ENCODE measurements at regions not wholly inside any gene's neighbourhood (a gene's known extent, or its start where the extent isn't known, plus 50 kb on each side); places are given as distances from the start of the nearest gene placed in this dataset.
A peak's percentile ranks its signal among the peaks of the same experiment; 100 is the strongest.

DNA sequence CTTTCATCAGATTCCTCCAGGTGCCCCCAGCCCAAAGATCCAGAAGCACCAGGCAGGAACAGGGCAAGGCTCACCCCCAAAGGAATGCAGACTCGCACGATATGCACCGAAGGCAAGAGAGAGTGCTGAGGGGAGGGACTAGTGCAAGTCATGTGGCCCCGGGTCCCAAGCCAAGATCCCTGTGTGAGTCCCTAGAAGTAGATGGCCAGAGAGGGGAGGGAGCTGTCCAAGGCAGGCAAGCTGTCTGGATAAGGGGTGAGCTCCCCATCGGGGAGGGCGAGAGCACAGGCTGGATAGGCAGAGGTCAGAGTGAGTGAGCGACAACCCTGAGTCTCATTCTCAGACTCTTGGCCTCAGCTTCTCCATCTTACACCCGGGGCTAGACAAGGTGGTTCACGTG is 171.5 kb upstream of the LINGO1 start:
- H3K27ac ChIP-seq (ENCODE audit: low read length) = no peak overlapping the region
- Mint-ChIP-seq H3K36me3 (no peaks in the 10 kb centered on the region), H3K27ac (no peak overlapping the region), H3K4me3 (no peak overlapping the region), H3K4me1 (no peaks in the 10 kb centered on the region), H3K27me3 (peaks cover 0 to 3% of the 10 kb centered on the region in 2 donors), H3K9me3 (no peaks in the 10 kb centered on the region)
- peaks cover 0 to 23% of the 10 kb centered on the region in 2 experiments for H3K27me3 ChIP-seq (replicated peaks in 1 of 2; ENCODE audit: control insufficient read depth in 2 of 2, extremely low read depth in 1 of 2, insufficient read depth in 2 of 2, low read length in 1 of 2)
- no peaks in the 10 kb centered on the region for H3K9me3 ChIP-seq
- ChIA-PET CTCF (no interaction called here), POLR2A (no interaction called here)
- no peaks in the 10 kb centered on the region for H3K36me3 ChIP-seq (ENCODE audit: control insufficient read depth in 2 of 2, extremely low read depth in 1 of 2, insufficient read depth in 1 of 2, low read length in 1 of 2)
- ATAC-seq (replicated peaks in 1 of 4) (no peak), DNase-seq (no peak)
- no peak overlapping the region for H3K4me3 ChIP-seq (ENCODE audit: control insufficient read depth in 1 of 2, extremely low read depth in 1 of 2, low read length in 1 of 2)
- H3K4me1 ChIP-seq (ENCODE audit: control insufficient read depth in 1 of 2, extremely low read depth in 1 of 2, insufficient read depth in 2 of 2, low read length in 2 of 2) = no peaks in the 10 kb centered on the region
- 83% methylated on average over 6 of the region's 9 CpGs for WGBS (ENCODE audit: insufficient coverage)

DNA sequence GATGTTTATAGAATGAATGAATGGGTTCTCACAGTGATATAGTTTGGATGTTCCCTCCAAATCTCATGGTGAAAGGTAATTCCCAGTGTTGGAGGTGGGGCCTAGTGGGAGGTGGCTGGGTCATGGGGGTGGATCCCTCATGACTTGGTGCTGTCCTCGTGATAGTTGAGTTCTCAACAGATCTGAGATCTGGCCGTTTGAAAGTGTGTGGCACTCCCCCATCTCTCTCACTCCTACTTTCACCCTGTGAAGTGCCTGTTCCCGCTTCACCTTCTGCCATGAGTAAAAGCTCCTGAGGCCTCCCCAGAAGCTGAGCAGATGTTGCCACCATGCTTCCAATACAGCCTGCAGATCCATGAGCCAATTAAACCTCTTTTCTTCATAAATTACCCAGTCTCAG is 170.8 kb upstream of the LINGO1 start:
- Histone ChIP-seq H3K36me3 (ENCODE audit: control insufficient read depth in 2 of 2, extremely low read depth in 1 of 2, insufficient read depth in 1 of 2, low read length in 1 of 2) (no peaks in the 10 kb centered on the region), H3K9me3 (no peaks in the 10 kb centered on the region), H3K4me3 (ENCODE audit: control insufficient read depth in 1 of 2, extremely low read depth in 1 of 2, low read length in 1 of 2) (no peak overlapping the region), H3K4me1 (ENCODE audit: control insufficient read depth in 1 of 2, extremely low read depth in 1 of 2, insufficient read depth in 2 of 2, low read length in 2 of 2) (no peaks in the 10 kb centered on the region), H3K27me3 (replicated peaks in 1 of 2; ENCODE audit: control insufficient read depth in 2 of 2, extremely low read depth in 1 of 2, insufficient read depth in 2 of 2, low read length in 1 of 2) (peaks cover 0 to 30% of the 10 kb centered on the region in 2 experiments), H3K27ac (ENCODE audit: low read length) (no peak overlapping the region)
- no peak overlapping the region for H3K4me3 Mint-ChIP-seq
- H3K27me3 Mint-ChIP-seq = peaks cover 0 to 3% of the 10 kb centered on the region in 2 donors
- no peak overlapping the region for H3K27ac Mint-ChIP-seq
- H3K4me1 Mint-ChIP-seq = no peaks in the 10 kb centered on the region
- ChIA-PET CTCF (no interaction called here), POLR2A (no interaction called here)
- no peaks in the 10 kb centered on the region for H3K36me3 Mint-ChIP-seq
- 67% methylated on average over 2 of the region's 3 CpGs for WGBS (ENCODE audit: insufficient coverage)
- DNase-seq (no peak), ATAC-seq (replicated peaks in 1 of 4) (no peak)
- H3K9me3 Mint-ChIP-seq = no peaks in the 10 kb centered on the region

DNA sequence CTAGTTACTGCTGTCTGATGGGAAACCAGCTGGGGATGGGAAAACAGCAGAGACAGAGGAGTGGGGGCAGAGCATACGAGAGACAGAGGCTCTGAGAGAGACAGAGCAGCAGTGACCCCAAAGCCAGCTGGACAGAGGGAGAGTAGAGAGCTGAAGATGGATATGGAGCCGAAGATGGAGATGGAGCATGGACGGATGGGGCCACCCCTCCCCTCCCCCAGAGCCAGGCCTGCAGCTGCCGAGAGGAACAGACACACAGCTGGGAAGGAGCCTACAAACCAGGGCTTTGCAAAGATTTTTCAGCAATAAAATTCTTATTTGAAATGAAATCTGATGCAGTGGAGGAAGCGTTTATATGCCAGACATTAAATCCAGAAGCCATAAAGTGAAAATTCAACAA is 167.6 kb upstream of the LINGO1 start:
- peaks cover 4 to 6% (median 5%) of the 10 kb centered on the region in 3 donors for H3K4me1 Mint-ChIP-seq
- ChIA-PET POLR2A (no interaction called here), CTCF (no interaction called here)
- peaks cover 5 to 20% of the 10 kb centered on the region in 2 donors for H3K27me3 Mint-ChIP-seq
- no peaks in the 10 kb centered on the region for H3K36me3 ChIP-seq (ENCODE audit: control insufficient read depth in 2 of 2, extremely low read depth in 1 of 2, insufficient read depth in 1 of 2, low read length in 1 of 2)
- H3K4me3 ChIP-seq (ENCODE audit: control insufficient read depth in 1 of 2, extremely low read depth in 1 of 2, low read length in 1 of 2) = no peak overlapping the region
- ATAC-seq (replicated peaks in 1 of 4) (no peak), DNase-seq (no peak)
- no peak overlapping the region for H3K27ac Mint-ChIP-seq
- no peak overlapping the region for H3K27ac ChIP-seq (ENCODE audit: low read length)
- H3K9me3 ChIP-seq = no peaks in the 10 kb centered on the region
- no peaks in the 10 kb centered on the region for H3K9me3 Mint-ChIP-seq
- H3K27me3 ChIP-seq (replicated peaks in 1 of 2; ENCODE audit: control insufficient read depth in 2 of 2, extremely low read depth in 1 of 2, insufficient read depth in 2 of 2, low read length in 1 of 2) = peaks cover 0 to 25% of the 10 kb centered on the region in 2 experiments
- H3K36me3 Mint-ChIP-seq = no peaks in the 10 kb centered on the region
- no peak overlapping the region for H3K4me3 Mint-ChIP-seq
- no CpG with 5 or more reads among the region's 5 CpGs for WGBS (ENCODE audit: insufficient coverage)
- H3K4me1 ChIP-seq (ENCODE audit: control insufficient read depth in 1 of 2, extremely low read depth in 1 of 2, insufficient read depth in 2 of 2, low read length in 2 of 2) = no peaks in the 10 kb centered on the region

DNA sequence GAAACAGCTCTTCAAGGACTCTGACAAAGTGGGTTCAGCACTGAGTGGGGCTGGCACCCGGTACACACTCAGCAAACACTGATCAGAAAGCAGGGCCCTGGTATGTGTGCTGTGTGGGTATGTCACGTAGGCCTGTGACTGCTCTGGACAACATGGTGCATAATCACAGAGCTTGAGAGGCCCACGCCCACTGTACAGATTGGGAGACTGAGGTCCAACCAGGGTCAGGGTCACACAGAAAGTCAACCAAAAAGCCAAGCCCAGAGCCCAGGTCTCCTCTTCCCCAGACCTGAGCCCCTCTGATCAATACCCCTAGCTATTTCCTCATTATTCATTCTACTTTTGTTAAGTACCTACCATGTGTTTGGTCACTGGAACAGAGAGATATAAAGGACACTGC is 166.1 kb upstream of the LINGO1 start:
- H3K9me3 ChIP-seq = no peaks in the 10 kb centered on the region
- WGBS (ENCODE audit: insufficient coverage) = 83% methylated on average over 1 of the region's 3 CpGs
- H3K9me3 Mint-ChIP-seq = no peaks in the 10 kb centered on the region
- ChIA-PET CTCF (no interaction called here), POLR2A (no interaction called here)
- H3K27ac ChIP-seq (ENCODE audit: low read length) = no peak overlapping the region
- H3K36me3 ChIP-seq (ENCODE audit: control insufficient read depth in 2 of 2, extremely low read depth in 1 of 2, insufficient read depth in 1 of 2, low read length in 1 of 2) = no peaks in the 10 kb centered on the region
- H3K4me1 ChIP-seq (ENCODE audit: control insufficient read depth in 1 of 2, extremely low read depth in 1 of 2, insufficient read depth in 2 of 2, low read length in 2 of 2) = no peaks in the 10 kb centered on the region
- no peak overlapping the region for H3K27ac Mint-ChIP-seq
- H3K36me3 Mint-ChIP-seq = no peaks in the 10 kb centered on the region
- peaks cover 4 to 6% (median 5%) of the 10 kb centered on the region in 3 donors for H3K4me1 Mint-ChIP-seq
- DNase-seq (no peak), ATAC-seq (replicated peaks in 1 of 4) (no peak)
- no peak overlapping the region for H3K4me3 ChIP-seq (ENCODE audit: control insufficient read depth in 1 of 2, extremely low read depth in 1 of 2, low read length in 1 of 2)
- H3K27me3 ChIP-seq (replicated peaks in 1 of 2; ENCODE audit: control insufficient read depth in 2 of 2, extremely low read depth in 1 of 2, insufficient read depth in 2 of 2, low read length in 1 of 2) = peaks cover 0 to 22% of the 10 kb centered on the region in 2 experiments
- H3K4me3 Mint-ChIP-seq = no peak overlapping the region
- peaks cover 5 to 22% of the 10 kb centered on the region in 2 donors for H3K27me3 Mint-ChIP-seq

DNA sequence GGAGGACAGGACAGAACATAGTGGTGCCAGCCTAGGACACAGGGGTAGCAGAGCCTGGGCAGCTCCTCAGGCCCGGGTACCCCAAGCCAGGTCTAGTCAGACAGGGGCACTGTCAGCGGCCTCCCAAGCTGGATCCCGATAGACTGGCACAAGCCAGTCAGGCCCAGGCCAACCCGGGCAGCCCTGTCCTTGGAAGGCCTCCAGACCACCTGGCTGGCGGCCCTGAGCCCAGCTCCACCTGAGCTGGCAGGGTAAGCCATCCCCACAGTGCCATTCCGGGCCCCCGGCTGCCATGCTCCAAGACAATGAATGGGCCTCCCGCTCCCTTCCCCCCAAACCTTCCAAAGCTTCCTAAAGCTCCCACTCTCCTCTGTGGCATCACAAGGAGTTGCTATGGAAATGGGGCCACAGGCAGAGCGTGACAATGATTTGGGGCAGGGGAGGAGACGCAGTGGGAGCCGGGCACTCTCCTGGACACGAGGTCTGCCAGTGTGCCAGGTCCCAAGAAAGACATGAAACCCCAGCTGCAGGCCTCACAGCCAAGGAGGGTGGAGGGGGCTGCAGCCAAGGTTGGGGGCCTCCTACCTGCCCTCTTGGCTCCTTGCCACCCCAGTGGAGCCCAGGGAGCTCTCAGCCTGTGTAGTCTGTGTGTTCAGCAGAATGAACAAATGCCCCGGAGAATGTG is 165.6 kb upstream of the LINGO1 start:
- CTCF ChIA-PET = no interaction called here
- Histone ChIP-seq H3K27me3 (replicated peaks in 1 of 2; ENCODE audit: control insufficient read depth in 2 of 2, extremely low read depth in 1 of 2, insufficient read depth in 2 of 2, low read length in 1 of 2) (peaks cover 0 to 24% of the 10 kb centered on the region in 2 experiments), H3K9me3 (no peaks in the 10 kb centered on the region), H3K4me3 (ENCODE audit: control insufficient read depth in 1 of 2, extremely low read depth in 1 of 2, low read length in 1 of 2) (no peak overlapping the region), H3K27ac (ENCODE audit: low read length) (no peak overlapping the region), H3K36me3 (ENCODE audit: control insufficient read depth in 2 of 2, extremely low read depth in 1 of 2, insufficient read depth in 1 of 2, low read length in 1 of 2) (no peaks in the 10 kb centered on the region), H3K4me1 (ENCODE audit: control insufficient read depth in 1 of 2, extremely low read depth in 1 of 2, insufficient read depth in 2 of 2, low read length in 2 of 2) (no peaks in the 10 kb centered on the region)
- DNase-seq = no peak
- H3K36me3 Mint-ChIP-seq = no peaks in the 10 kb centered on the region
- H3K4me3 Mint-ChIP-seq = no peak overlapping the region
- H3K27ac Mint-ChIP-seq = no peak overlapping the region
- no peaks in the 10 kb centered on the region for H3K9me3 Mint-ChIP-seq
- WGBS (ENCODE audit: insufficient coverage) = 72% methylated on average over 9 of the region's 13 CpGs
- H3K27me3 Mint-ChIP-seq = peaks cover 5 to 22% of the 10 kb centered on the region in 2 donors
- POLR2A ChIA-PET = no interaction called here
- peaks cover 4 to 6% (median 5%) of the 10 kb centered on the region in 3 donors for H3K4me1 Mint-ChIP-seq
- ATAC-seq (replicated peaks in 1 of 4) = no peak

DNA sequence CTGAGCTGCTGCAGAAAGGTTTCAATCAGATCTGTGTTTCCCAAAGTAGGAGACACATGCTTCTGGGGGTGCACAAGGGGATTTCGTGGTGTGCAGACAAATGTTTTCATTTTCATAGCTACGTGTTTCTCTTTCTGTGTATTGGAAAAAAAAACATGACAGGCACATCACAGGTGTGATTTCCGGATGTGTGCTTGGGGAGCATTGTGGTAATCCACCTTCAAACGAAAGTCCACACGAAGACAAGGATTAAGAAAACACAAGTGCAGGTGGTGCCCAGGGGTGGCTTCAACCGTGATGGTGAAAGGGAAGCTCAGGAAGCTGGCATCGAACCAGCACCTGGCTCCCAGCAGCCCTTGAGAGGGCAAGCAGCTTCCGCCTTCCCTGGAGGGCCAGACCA is 164.6 kb upstream of the LINGO1 start:
- Histone ChIP-seq H3K36me3 (ENCODE audit: control insufficient read depth in 2 of 2, extremely low read depth in 1 of 2, insufficient read depth in 1 of 2, low read length in 1 of 2) (no peaks in the 10 kb centered on the region), H3K4me1 (ENCODE audit: control insufficient read depth in 1 of 2, extremely low read depth in 1 of 2, insufficient read depth in 2 of 2, low read length in 2 of 2) (no peaks in the 10 kb centered on the region), H3K4me3 (ENCODE audit: control insufficient read depth in 1 of 2, extremely low read depth in 1 of 2, low read length in 1 of 2) (no peak overlapping the region), H3K9me3 (no peaks in the 10 kb centered on the region), H3K27me3 (replicated peaks in 1 of 2; ENCODE audit: control insufficient read depth in 2 of 2, extremely low read depth in 1 of 2, insufficient read depth in 2 of 2, low read length in 1 of 2) (peaks cover 0 to 28% of the 10 kb centered on the region in 2 experiments), H3K27ac (ENCODE audit: low read length) (no peak overlapping the region)
- ATAC-seq (replicated peaks in 1 of 4) = no peak
- ChIA-PET POLR2A (no interaction called here), CTCF (no interaction called here)
- H3K4me1 Mint-ChIP-seq = peaks cover 4 to 6% (median 5%) of the 10 kb centered on the region in 3 donors
- DNase-seq = no peak
- no peak overlapping the region for H3K4me3 Mint-ChIP-seq
- peaks cover 5 to 22% of the 10 kb centered on the region in 2 donors for H3K27me3 Mint-ChIP-seq
- H3K27ac Mint-ChIP-seq = peak overlapping the region in 1 of 2 donors; percentile 21
- no peaks in the 10 kb centered on the region for H3K9me3 Mint-ChIP-seq
- H3K36me3 Mint-ChIP-seq = no peaks in the 10 kb centered on the region
- WGBS (ENCODE audit: insufficient coverage) = 50% methylated on average over 5 of the region's 8 CpGs

All from T-cell (primary cell).